Neuronal stem cell (in vitro differentiated cells): ENCODE measurements at regions not wholly inside any gene's neighbourhood (a gene's known extent, or its start where the extent isn't known, plus 50 kb on each side); places are given as distances from the start of the nearest gene placed in this dataset.

Source experiments
- DNase-seq: peaks from one replicate; pipeline ENCODE4 v3.0.0-alpha.2; 2013; ENCODE audit warnings: low spot score
- H2AFZ ChIP-seq: one replicate; pipeline ENCODE4 v1.6.1; 2013; ENCODE audit warnings: mild to moderate bottlenecking, low read length, inconsistent platforms
- H2AK5ac ChIP-seq: 2 replicates; pipeline ENCODE4 v1.6.1; 2013; ENCODE audit warnings: low read depth, mild to moderate bottlenecking, inconsistent platforms, low read length, moderate library complexity, mixed read lengths
- H2BK120ac ChIP-seq: 2 replicates; pipeline ENCODE4 v1.6.1; 2013; ENCODE audit warnings: low read depth, mild to moderate bottlenecking, inconsistent platforms, low read length, moderate library complexity, mixed read lengths
- H2BK12ac ChIP-seq: one replicate; pipeline ENCODE4 v1.6.1; 2013; ENCODE audit warnings: low read length, inconsistent platforms
- H2BK15ac ChIP-seq: 2 replicates; pipeline ENCODE4 v1.6.1; 2013; ENCODE audit warnings: mild to moderate bottlenecking, low read length, inconsistent platforms, mixed read lengths
- H2BK5ac ChIP-seq: one replicate; pipeline ENCODE4 v1.6.1; 2013; ENCODE audit warnings: inconsistent platforms, mild to moderate bottlenecking, low read length, moderate library complexity
- H3K14ac ChIP-seq: one replicate; pipeline ENCODE4 v1.6.1; 2013; ENCODE audit warnings: low read length, inconsistent platforms
- H3K18ac ChIP-seq: 2 replicates; pipeline ENCODE4 v1.6.1; 2013; ENCODE audit warnings: low read length, inconsistent platforms
- H3K23ac ChIP-seq: 2 replicates; pipeline ENCODE4 v1.6.1; 2013; ENCODE audit warnings: low read depth, mild to moderate bottlenecking, mixed read lengths, low read length, inconsistent platforms; ENCODE audit not compliant: poor library complexity
- H3K27ac ChIP-seq: replicated peaks from 3 replicates; pipeline ENCODE4 v1.5.1; 2013; ENCODE audit warnings: low read length, inconsistent platforms
- H3K27me3 ChIP-seq, 3 experiments: 2 replicates each; pipeline ENCODE4 v1.6.1; 2013; ENCODE audit warnings: low read length in 3 of 3, mild to moderate bottlenecking in 2 of 3, inconsistent platforms in 1 of 3, low read depth in 1 of 3, mixed read lengths in 1 of 3, moderate library complexity in 1 of 3; ENCODE audit not compliant: control insufficient read depth in 3 of 3, insufficient read depth in 3 of 3
- H3K36me3 ChIP-seq, 2 donors: replicated peaks in 1 of 2; 2 replicates each; pipeline ENCODE4 v1.6.1; 2013; ENCODE audit warnings: low read length in 2 of 2; ENCODE audit not compliant: control insufficient read depth in 2 of 2, insufficient read depth in 2 of 2
- H3K4ac ChIP-seq: 2 replicates; pipeline ENCODE4 v1.6.1; 2013; ENCODE audit warnings: inconsistent platforms, mild to moderate bottlenecking, low read length, moderate library complexity
- H3K4me1 ChIP-seq, 2 donors: 1 replicate in 1 of 2; 2 replicates in 1 of 2; pipeline ENCODE4 v1.6.1; 2013; ENCODE audit warnings: low read length in 2 of 2, low read depth in 1 of 2; ENCODE audit not compliant: control insufficient read depth in 2 of 2, insufficient read depth in 1 of 2
- H3K4me2 ChIP-seq: one replicate; pipeline ENCODE4 v1.6.1; 2013; ENCODE audit warnings: mild to moderate bottlenecking, low read length, inconsistent platforms; ENCODE audit not compliant: insufficient read depth, poor library complexity, severe bottlenecking
- H3K4me3 ChIP-seq, 2 donors: 2 replicates each; pipeline ENCODE4 v1.5.1; 2013; ENCODE audit warnings: low read length in 2 of 2, mild to moderate bottlenecking in 2 of 2, inconsistent platforms in 1 of 2, moderate library complexity in 1 of 2
- H3K79me1 ChIP-seq: one replicate; pipeline ENCODE4 v1.6.1; 2013; ENCODE audit warnings: low read depth, mild to moderate bottlenecking, inconsistent platforms, low read length, moderate library complexity
- H3K9ac ChIP-seq: one replicate; pipeline ENCODE4 v1.6.1; 2013; ENCODE audit warnings: mild to moderate bottlenecking, low read depth, low read length, inconsistent platforms; ENCODE audit not compliant: poor library complexity
- H3K9me3 ChIP-seq, 2 donors: replicated peaks in 1 of 2; 2 replicates each; pipeline versions ENCODE3 to v1.6.1; 2013; ENCODE audit warnings: low read length in 2 of 2, mild to moderate bottlenecking in 2 of 2, inconsistent platforms in 1 of 2, low read depth in 1 of 2, mixed read lengths in 1 of 2, moderate library complexity in 1 of 2; ENCODE audit not compliant: control insufficient read depth in 2 of 2, insufficient read depth in 1 of 2
- H4K8ac ChIP-seq: one replicate; pipeline ENCODE4 v1.6.1; 2013; ENCODE audit warnings: low read depth, mild to moderate bottlenecking, inconsistent platforms, low read length, moderate library complexity
- H4K91ac ChIP-seq: one replicate; pipeline ENCODE4 v1.6.1; 2013; ENCODE audit warnings: low read length, low read depth, mild to moderate bottlenecking, inconsistent platforms; ENCODE audit not compliant: poor library complexity
- WGBS, 2 donors: extraction: QIAGEN DNeasy Blood & Tissue Kit; methylation state at CpG; one replicate each; pipeline ENCODE4 v1.1.7; 2013; ENCODE audit warnings: missing lambda C conversion rate in 2 of 2, mixed read lengths in 1 of 2; ENCODE audit not compliant: insufficient read length in 2 of 2, insufficient replicate concordance in 1 of 2; ENCODE audit errors: extremely low coverage in 2 of 2; 5-methylcytosine and 5-hydroxymethylcytosine counted together

- Histone ChIP-seq H3K14ac (no peak overlapping the region), H3K27ac (no peak overlapping the region), H3K4me3 (no peak overlapping the region), H2AK5ac (no peak overlapping the region), H3K9ac (no peak overlapping the region), H2AFZ (no peak overlapping the region), H3K4me2 (no peak overlapping the region), H2BK5ac (no peak overlapping the region), H3K27me3 (no peaks in the 10 kb centered on the region), H2BK15ac (no peak overlapping the region), H3K4ac (no peak overlapping the region), H3K36me3 (no peaks in the 10 kb centered on the region), H3K79me1 (no peaks in the 10 kb centered on the region), H3K4me1 (peaks cover 0 to 6% of the 10 kb centered on the region in 2 donors), H3K23ac (no peak overlapping the region), H4K8ac (no peak overlapping the region), H3K9me3 (no peaks in the 10 kb centered on the region), H2BK120ac (no peak overlapping the region), H4K91ac (no peak overlapping the region), H3K18ac (no peak overlapping the region), H2BK12ac (no peak overlapping the region)
- WGBS, 2 donors = no CpG with 5 or more reads among the region's 3 CpGs
- no peak for DNase-seq
Observed at GRCh38 chr3:147756476-147756875, 347.3 kb downstream of the ZIC1 start.

DNA sequence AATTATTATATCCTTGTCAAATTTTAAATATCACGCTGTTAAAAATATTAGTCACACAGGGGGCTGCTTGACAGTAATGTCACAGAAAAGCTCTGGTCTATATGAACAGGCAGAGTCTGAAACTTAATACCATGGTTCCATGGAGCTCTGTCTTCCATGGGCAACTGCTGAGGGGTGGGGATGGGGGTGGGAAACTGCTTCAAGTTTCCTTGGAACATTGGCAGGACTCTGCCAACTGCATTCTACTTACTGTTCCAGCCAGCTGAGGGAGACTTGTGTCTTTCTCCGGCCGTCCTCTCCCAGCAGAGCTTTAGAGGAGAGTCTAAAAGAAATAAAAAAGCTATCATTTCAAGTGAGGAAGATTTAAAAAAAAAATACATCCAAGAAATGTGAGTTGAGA, 348.7 kb downstream of the ZIC1 start:
- Histone ChIP-seq H4K91ac (no peak overlapping the region), H3K4me1 (peaks cover 0 to 6% of the 10 kb centered on the region in 2 donors), H3K4me2 (no peak overlapping the region), H3K18ac (no peak overlapping the region), H2BK120ac (no peak overlapping the region), H3K4me3 (no peak overlapping the region), H2BK12ac (no peak overlapping the region), H3K4ac (no peak overlapping the region), H3K23ac (no peak overlapping the region), H2AFZ (no peak overlapping the region), H3K79me1 (no peaks in the 10 kb centered on the region), H2BK5ac (no peak overlapping the region), H2AK5ac (no peak overlapping the region), H3K27me3 (no peaks in the 10 kb centered on the region), H3K14ac (no peak overlapping the region), H3K36me3 (no peaks in the 10 kb centered on the region), H4K8ac (no peak overlapping the region), H3K9ac (no peak overlapping the region), H2BK15ac (no peak overlapping the region), H3K27ac (no peak overlapping the region), H3K9me3 (no peaks in the 10 kb centered on the region)
- no CpG with 5 or more reads among the region's 3 CpGs for WGBS, 2 donors
- DNase-seq = no peak

DNA sequence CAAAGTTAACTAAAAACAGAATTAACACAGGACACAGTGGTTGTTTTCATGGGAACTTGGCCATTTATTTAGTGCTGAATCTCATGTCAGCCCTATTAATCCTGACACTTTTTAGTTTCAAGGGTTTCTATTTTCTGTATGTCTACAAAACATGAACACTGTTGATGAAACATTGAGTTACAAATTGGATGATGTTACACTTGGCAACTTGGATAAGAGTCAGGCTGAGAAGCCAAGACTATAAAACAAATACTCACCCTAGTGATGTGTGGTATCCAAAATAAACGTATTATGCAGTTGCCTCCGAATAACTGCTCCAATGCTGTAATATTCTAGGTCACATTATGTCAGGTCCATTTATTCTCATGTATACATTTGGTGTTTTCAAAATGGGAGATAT, 349.6 kb downstream of the ZIC1 start:
- Histone ChIP-seq H3K79me1 (no peaks in the 10 kb centered on the region), H2BK12ac (no peak overlapping the region), H3K4me1 (peaks cover 0 to 6% of the 10 kb centered on the region in 2 donors), H4K91ac (no peak overlapping the region), H3K14ac (no peak overlapping the region), H2BK5ac (no peak overlapping the region), H2AK5ac (no peak overlapping the region), H3K4me2 (no peak overlapping the region), H4K8ac (no peak overlapping the region), H3K36me3 (no peaks in the 10 kb centered on the region), H3K9me3 (no peaks in the 10 kb centered on the region), H3K4ac (no peak overlapping the region), H3K4me3 (no peak overlapping the region), H3K9ac (no peak overlapping the region), H3K27me3 (no peaks in the 10 kb centered on the region), H3K18ac (no peak overlapping the region), H3K27ac (no peak overlapping the region), H3K23ac (no peak overlapping the region), H2BK15ac (no peak overlapping the region), H2BK120ac (no peak overlapping the region), H2AFZ (no peak overlapping the region)
- WGBS, 2 donors = no CpG with 5 or more reads among the region's 2 CpGs
- DNase-seq = no peak

GRCh38 chr3:147760085-147760484, 350.9 kb downstream of the ZIC1 start:
- H4K91ac ChIP-seq = no peak overlapping the region
- H2BK12ac ChIP-seq = no peak overlapping the region
- H3K4me1 ChIP-seq = peaks cover 0 to 6% of the 10 kb centered on the region in 2 donors
- no peak overlapping the region for H3K4me2 ChIP-seq
- no peak overlapping the region for H2BK15ac ChIP-seq
- H3K9me3 ChIP-seq = no peaks in the 10 kb centered on the region
- no peak overlapping the region for H2BK120ac ChIP-seq
- no peak overlapping the region for H3K4ac ChIP-seq
- H3K27ac ChIP-seq = no peak overlapping the region
- H3K18ac ChIP-seq = no peak overlapping the region
- no peak for DNase-seq
- no peaks in the 10 kb centered on the region for H3K79me1 ChIP-seq
- no peaks in the 10 kb centered on the region for H3K27me3 ChIP-seq
- H2BK5ac ChIP-seq = no peak overlapping the region
- H3K4me3 ChIP-seq = no peak overlapping the region
- H3K9ac ChIP-seq = no peak overlapping the region
- H3K23ac ChIP-seq = no peak overlapping the region
- H2AFZ ChIP-seq = no peak overlapping the region
- WGBS, 2 donors = no CpG with 5 or more reads among the region's 1 CpG
- no peak overlapping the region for H4K8ac ChIP-seq
- H2AK5ac ChIP-seq = no peak overlapping the region
- H3K14ac ChIP-seq = no peak overlapping the region
- H3K36me3 ChIP-seq = no peaks in the 10 kb centered on the region
